ENCODE measurements at regions not wholly inside any gene's neighbourhood (a gene's known extent, or its start where the extent isn't known, plus 50 kb on each side); places are given as distances from the start of the nearest gene placed in this dataset.
"Not testable (repeated sequence)": the region's sequence is repeated elsewhere in the genome, so short reads cannot be mapped to it uniquely, and the experiment has no call there.

GRCh38 chr19:28585796-28586195 lies 627.2 kb downstream of the UQCRFS1 start:
- no peak for DNase-seq

DNA sequence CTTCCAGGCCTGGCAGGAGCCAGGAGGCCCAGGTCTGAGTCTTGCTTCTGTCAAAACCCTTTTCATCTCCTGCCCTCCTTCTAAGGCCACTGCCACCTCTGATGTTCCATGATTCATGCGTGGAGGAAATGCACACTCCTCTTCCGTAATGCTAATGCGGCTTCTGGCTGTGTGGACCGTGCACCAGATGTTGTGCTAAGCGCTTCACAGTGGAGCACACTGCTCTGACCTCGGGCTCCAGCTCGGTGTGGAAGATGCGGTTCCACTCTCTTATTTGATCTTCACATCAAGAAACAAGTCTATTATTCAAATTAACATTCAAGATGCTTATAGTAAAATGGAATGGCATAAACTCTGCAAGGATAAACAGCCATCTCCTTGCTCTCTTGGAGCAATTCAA lies 629.2 kb downstream of the UQCRFS1 start:
- no peak for DNase-seq

GRCh38 chr19:28583242-28583641 lies 629.7 kb downstream of the UQCRFS1 start:
- DNase-seq, result no peak

- no peak for DNase-seq
Observed at GRCh38 chr19:28582796-28583195, 630.2 kb downstream of the UQCRFS1 start.

DNA sequence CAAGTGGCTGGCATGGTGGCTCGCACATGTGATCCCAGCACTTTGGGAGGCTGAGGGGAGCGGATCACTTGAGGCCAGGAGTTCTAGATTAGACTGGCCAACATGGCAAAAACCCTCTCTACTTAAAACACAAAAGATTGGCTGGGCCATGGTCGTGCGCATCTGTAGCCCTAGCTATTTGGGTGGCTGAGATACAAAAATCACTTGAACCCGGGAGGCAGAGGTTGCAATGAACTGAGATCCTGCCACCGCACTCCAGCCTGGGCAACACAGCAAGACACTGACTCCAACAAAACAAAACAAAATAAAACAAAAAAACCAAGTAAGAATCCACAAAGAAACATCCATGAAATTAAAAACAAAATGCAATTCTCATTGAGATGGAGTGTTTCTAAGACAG lies 630.6 kb downstream of the UQCRFS1 start:
- no peak for DNase-seq

DNA sequence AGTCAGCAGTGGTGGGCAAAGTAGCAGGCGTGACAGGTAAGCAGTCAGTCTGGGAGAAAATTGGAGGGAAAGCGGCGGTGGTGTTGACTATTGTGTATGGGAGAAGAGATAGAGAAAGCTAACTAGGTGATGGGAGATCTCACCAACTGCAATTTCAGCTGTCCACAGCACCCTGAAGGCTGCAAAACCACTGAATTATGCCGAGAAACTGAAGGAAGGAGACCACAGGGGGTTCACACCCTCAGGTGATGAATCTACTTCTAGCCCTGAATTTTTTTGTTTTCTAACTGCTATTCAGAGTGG lies 631.5 kb downstream of the UQCRFS1 start:
- no peak for DNase-seq

- no peak for DNase-seq
Observed at GRCh38 chr19:28578786-28579505, 634.0 kb downstream of the UQCRFS1 start.

- no peak for DNase-seq
Observed at GRCh38 chr19:28578208-28578607, 634.7 kb downstream of the UQCRFS1 start.

GRCh38 chr19:28577666-28578065 lies 635.3 kb downstream of the UQCRFS1 start:
- DNase-seq, result no peak

- DNase-seq, result no peak
Observed at GRCh38 chr19:28577233-28577632, 635.7 kb downstream of the UQCRFS1 start.

- no peak for DNase-seq
Observed at GRCh38 chr19:28575816-28576215, 637.1 kb downstream of the UQCRFS1 start.

GRCh38 chr19:28575312-28575711 lies 637.6 kb downstream of the UQCRFS1 start:
- DNase-seq, result not testable (repeated sequence)

DNA sequence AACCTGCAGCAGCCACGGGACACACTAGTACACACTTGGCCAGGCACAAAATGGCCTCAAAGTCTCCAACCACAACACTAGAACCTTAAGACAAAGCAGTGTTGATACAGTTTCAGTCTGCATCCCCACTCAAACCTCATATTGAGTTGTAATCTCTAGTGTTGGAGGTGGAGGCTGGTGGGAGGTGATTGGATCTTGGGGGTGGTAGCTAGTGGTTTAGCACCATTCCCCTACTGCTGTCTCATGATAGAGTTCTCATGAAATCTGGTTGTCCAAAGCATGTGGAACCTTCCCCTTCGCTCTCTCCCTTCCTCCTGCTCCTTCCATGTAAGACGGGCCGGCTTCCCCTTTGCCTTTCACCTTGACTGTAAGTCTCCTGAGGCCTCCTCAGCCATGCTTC lies 638.7 kb downstream of the UQCRFS1 start:
- DNase-seq, result no peak

DNA sequence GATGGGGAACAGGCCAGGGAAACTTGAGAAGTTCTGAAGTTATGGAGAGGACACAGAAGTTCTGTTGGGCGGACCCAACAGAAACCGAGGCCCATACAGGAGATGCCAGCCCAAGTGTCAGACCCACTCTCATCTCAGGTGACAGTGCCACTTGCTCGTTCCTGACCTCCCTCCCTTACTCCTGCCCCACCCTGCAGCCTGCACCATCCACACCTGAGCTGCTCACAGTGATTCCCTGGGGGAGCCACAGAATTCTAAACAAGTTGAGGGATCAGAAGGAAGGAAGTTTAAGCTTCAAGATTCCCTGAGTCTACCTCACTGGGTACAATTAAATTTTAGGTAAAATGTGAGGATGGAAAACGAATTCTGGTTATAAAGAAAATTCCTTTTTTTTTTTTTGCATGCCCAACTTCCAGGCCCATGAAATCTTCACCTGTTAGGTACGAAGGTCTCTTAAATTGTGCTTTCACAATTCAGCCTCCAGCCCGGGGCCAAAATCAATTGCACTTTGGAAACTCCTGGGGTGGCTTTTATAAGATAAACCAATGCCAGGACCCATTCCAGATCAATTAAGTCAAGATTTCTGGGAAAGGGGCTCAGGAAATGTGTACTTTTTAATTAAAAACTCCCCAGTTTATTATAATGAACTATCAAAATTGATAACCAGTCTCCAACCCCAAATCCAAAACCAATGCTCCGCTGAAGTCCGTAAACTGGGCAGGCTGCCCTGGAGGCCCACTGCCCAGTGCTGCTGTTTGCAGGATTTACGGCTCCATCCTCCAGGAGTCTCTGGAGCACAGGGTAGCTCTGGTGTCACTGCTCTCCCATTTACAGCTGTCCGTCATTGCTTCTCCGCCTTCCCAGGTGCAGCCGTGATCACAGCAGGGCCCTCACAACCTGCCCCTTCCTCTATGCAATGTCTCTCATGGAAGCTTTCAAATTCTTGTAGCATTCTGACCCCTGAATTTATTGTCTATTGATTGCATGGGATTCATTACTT lies 643.5 kb downstream of the UQCRFS1 start:
- DNase-seq, result no peak

DNA sequence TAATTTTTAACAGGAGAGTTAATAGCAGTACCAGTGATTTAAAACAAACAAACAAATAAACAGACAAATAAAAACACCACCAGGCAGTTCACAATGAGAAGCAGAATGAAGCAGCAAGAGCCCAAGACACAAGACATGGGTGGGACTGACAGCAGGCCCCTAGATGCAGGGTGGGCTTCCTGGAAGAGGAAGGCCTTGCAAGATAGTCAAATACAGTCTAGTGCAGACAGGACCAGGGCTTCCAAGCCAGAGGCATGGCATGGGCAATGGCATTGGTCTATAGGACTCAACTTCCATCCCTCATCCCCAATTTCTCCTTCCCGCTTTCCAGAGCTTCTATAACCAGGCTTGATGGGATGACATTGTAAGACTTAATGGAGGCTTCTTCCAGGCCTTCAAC lies 645.1 kb downstream of the UQCRFS1 start:
- no peak for DNase-seq

DNA sequence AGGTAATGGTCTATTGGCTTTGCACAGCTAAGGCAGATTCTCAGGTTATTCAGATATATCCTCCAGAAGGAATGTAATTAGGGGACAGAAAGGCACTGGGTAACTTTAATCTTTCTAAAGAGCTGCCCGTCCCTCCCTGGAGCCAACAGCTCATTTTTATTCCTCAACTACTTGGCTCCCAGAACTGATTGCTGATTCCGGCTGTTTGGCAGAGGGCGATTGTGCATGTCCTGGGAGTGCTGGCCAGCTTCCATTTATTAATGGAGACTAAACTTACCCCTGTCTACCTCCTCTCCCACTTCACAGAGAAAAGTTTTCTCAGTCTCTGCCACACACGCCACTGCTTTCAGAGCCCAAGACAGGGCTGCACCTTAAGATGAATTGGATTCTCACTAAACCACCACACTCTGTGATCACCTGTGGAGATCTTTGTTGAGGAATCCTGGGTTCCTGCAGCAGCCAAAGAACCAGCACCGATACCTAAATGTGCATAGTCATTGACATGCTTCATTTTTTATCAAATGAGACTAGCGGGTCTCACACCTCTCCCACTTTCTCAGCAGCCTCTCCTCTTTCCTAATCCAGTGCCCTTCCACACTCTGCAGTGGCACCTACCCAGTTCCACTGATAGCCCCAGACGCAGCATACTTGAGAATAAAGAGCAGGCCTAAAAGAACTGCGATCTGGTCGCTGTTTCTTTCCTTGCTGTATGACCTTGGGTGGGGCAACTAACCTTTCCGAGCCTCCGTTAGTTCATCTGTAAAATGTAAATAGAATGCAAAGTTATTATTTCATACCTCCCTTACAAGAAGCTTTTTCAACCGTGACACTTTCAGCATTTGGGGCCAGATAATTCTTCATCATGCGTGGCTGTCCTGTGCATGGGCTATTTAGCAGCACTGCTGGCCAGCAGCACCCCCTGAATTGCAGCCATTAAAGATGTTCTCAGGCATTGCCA lies 648.7 kb downstream of the UQCRFS1 start:
- DNase-seq, result no peak

DNA sequence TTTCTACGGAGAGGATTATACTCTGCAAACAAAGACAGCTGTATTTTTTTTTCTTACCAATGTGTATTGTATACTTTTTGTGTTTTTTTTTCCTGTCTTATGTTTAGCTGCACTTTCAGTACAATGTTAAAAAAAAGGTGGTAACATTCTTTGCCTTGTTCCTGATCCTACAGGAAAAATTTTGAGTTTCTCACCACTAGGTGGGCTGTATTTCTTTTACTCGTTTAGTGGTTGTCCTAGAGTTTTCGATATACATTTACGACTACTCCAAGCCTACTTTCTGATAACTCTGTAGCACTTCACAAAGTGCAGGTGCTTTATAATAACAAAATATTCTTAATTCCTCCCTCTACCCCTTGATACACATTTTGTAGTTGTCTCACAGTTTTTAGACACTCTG lies 652.2 kb downstream of the UQCRFS1 start:
- DNase-seq, result no peak

DNA sequence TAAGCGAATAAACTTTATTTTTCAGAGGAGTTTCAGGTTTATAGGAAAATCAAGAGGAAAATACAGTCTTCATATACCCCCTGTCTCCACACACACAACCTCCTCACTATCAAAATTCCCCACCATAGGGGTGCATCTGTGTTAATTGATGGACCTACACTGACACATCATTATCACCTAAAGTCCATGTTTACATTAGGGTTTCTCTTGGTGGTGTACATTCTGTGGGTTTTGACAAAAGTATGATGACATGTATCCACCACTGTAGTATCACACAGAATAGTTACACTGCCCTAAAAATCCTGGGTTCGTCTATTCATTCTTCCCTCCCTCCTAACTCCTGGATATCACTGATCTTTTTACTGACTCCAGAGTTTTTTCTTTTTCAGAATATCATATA lies 654.2 kb downstream of the UQCRFS1 start:
- DNase-seq, result no peak

- no peak for DNase-seq
Observed at GRCh38 chr19:28556371-28556770, 656.6 kb downstream of the UQCRFS1 start.

GRCh38 chr19:28555317-28555716 lies 657.6 kb downstream of the UQCRFS1 start:
- no peak for DNase-seq

DNA sequence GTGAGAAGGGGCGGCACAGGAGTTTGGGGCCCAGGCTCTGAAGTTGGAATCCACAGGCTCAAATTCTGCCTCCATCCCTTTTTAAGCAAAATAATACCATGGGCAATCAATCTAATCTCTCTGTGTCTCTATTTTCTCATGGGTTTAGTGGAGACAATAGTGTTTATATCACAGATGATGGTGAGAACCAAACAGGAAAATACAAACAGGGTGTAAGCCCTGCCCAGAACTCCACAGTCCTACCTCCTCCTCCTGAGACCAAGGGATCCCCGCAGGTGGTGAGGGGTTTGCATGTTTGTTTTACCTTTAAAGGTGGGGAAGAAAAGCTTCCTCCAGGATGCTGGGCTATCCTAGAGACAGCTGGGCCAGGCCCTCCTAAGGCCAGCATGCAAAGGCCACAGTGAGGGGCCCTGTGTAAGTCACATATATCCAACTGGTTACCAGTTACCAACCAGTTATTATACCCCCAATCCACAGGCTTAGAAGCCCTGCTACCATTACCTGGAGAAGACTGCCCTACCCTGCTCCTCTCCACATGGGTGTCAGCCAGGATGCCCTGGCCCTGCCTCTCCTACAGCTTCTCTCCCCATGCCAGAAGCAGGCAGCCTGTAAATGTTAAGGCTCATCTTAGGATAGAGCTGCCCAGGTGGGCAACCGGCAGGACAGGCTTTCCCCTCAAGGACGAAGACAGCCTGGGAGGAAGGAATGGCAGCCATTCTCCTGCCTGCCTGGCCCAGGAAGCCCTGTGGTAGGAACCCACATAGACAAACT lies 658.4 kb downstream of the UQCRFS1 start:
- DNase-seq, result no peak

GRCh38 chr19:28553764-28554163 lies 659.2 kb downstream of the UQCRFS1 start:
- DNase-seq, result no peak

Measured in stimulated activated naive CD4-positive, alpha-beta T cell treated with Interleukin-2 at 50 U/mL for 16 hours (primary cell).